Activated CD4-positive, alpha-beta T cell treated with anti-CD3 and anti-CD28 coated beads, Interleukin-2, amount 50 U/mL, for 1 hour (primary cell): ENCODE measurements at regions not wholly inside any gene's neighbourhood (a gene's known extent, or its start where the extent isn't known, plus 50 kb on each side); places are given as distances from the start of the nearest gene placed in this dataset.

Experiments used
- DNase-seq: peaks from one replicate; pipeline ENCODE4 v3.0.0-alpha.2; 2020

DNA sequence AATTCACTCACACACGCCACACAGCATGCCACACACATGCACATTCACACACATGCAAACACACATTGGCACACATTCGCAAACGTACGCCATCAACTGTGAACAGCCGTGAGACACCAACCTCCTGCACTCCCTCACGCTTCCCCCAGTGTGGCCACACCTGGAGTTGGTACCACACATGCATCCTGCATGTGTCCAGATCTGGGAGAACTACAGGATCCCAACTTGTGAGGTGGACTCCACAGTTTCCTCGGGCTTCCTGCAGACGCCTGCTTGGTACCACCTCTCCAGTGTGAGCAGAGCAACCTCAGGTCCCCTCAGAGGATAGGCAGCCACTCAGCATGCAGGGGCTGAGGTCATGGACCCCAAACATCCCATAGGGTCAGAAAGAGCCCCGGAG lies 239.0 kb downstream of the EIPR1 start:
- no peak for DNase-seq

DNA sequence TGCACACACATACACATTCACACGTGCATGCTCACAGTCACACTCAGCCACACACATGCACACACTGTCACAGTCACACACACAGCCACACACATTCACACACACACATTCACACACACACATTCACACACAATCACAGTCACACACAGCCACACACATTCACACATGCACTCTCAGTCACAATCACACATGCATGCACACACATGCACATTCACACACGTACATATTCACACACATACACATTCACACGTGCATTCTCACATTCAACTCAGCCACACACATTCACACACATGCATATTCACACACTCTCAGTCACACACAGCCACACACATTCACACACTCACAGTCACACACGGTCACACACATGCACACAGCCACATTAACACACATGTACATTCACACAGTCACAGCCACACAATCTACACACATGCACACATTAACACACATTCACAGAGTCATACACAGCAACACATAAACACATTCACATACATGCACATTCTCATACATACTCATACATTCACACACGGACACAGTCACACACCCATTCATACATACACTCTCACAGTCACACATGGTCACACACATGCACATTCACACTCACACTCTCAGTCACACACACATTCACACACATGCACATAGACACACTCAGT lies 239.8 kb downstream of the EIPR1 start:
- no peak for DNase-seq

GRCh38 chr2:3135676-3136075 lies 241.9 kb downstream of the EIPR1 start:
- no peak for DNase-seq

DNA sequence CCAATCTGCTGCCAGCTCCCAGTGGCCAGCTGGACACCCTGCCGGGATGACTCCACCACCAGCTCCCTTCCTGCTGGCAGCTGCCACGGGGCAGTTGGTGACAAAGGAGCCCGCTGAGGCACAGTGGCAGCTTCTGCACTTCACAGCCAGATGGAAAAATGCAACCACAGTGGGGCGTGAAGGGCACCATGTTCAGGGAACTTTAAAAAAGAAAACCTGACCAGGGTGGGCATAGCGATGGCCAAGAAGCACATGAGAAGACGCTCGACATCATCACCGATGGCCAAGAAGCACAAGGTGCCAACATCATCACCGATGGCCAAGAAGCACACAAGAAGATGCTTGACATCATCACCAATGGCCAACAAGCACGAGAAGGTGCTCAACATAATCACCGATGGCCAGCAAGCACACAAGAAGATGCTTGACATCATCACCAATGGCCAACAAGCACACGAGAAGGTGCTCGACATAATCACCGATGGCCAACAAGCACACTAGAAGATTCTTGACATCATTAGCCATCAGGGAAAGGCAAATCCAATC lies 243.5 kb downstream of the EIPR1 start:
- no peak for DNase-seq

DNA sequence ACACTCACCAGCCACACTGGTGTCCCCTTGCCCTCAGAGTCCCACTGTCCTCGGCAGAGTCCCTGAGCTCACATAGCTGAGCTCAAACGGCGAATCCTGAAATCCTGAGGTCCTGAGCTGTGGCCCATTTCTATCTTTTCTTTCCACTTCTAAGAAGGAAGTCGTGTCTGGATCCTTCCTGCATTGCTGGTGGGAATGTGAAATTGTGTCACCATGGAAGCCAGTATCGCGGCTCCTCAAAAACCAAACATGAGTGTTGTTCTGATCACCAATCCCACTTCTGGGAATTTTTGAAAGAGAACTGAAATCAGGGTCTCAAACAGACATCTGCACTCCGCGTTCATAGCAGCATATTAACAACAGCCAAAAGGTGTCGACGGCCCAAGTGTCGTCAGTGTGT lies 244.7 kb downstream of the EIPR1 start:
- no peak for DNase-seq

GRCh38 chr2:3132466-3132865 lies 245.2 kb downstream of the EIPR1 start:
- no peak for DNase-seq

DNA sequence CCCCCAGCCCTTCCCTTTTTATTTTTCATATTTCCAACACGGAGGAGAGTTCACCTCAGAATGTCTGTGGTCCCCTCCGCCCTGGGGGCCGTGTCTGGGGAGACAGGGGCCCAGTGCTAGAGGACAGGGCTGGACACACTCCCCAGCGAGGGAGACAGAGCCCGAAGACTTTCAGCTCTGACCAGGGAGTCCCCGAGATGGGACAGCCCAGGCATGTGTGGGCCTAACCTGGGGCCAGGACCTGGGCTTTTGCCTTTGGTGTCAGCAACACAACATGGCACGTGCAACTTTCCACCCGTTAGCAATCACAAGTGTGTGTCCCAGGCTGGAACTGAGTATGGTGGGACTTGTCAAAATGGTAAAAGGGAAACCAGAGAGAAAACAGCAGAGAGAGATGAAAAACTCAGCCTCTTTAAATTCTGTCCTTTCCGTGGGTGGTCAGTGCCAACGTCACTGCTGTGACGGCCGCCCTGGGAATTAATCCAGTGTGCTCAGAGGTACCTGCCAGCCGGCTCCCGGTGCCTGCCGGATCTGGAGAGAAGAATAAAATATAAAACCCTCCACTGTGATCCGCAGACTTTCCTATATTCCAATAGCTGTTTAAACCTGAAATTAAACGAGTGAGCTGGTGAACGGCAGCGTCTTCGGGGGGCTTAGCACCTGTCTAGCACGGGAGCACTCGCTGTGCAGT lies 245.8 kb downstream of the EIPR1 start:
- DNase-seq = no peak

DNA sequence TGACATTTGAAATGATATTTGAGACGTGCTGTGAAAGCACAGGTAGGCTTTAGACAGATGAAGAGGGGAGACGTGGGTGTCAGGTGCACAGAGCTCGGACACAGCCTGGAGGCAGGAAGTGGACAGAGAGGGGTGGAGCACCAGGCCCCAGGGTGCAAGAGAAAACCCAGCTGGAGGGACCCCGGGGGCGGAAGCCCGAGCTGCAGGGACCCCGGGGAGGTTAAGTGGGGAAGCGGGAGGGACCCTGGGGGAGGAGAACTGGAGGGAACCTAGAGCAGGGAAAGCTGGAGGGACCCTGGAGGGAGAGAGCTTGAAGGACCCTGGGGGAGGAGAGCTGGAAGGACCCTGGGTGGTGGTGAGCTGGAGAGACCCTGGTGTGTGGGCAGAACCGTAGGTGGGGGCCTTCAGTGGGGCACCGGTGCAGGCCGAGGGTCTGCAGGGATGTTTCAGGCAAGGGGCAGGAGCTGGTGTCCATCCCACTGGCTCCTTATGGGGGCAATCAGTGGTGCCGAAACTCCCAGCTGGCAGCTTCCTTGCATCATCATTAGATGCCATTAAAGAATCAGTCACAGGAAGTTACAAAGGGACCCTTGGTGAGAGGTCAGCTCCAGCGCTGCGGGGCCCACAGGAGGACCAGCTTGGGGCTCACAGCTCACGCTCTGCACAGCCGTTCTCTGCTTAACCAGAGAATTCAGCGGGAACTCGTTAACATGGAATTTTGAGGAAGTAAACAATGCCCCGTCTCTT lies 246.6 kb downstream of the EIPR1 start:
- DNase-seq = no peak

DNA sequence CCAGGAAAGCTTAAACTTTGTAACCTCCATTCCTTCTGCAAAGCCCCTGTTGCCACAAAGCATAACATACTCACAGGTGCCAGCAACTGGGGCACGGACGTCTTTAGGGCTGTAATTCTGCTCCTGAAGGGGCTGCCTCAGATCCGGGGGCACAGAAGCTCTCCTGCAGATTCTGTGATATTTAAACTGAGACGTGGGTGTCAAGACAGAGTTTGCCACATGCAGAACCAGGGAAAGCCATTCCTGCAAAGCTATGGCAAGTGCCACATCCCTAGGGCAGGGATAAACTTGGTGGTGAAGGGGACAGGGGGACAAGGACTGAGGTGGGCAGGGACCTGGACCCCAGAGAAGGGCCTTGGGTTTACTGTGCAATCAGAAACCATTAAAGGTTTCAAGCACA lies 247.2 kb downstream of the EIPR1 start:
- no peak for DNase-seq

GRCh38 chr2:3129867-3130266 lies 247.8 kb downstream of the EIPR1 start:
- no peak for DNase-seq

DNA sequence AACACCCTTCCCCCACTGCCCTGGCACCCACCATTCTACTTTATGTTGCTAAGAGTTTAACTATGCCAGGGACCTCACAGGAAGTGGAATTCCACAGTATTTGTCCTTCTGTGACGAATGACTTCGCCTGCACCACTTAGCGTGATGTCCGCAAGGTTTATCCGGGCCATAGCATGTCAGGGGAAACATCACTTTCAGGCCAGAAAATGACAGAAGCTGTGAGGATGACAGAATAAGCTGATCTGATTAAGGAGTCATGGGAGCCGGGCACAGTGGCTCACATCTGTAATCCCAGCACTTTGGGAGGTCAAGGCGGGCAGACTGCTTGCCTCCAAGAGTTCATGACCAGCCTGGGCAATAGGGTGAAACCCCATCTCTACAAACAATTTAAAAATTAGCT lies 248.8 kb downstream of the EIPR1 start:
- DNase-seq = no peak

- DNase-seq = no peak
Observed at GRCh38 chr2:3127710-3128109, 249.9 kb downstream of the EIPR1 start.

DNA sequence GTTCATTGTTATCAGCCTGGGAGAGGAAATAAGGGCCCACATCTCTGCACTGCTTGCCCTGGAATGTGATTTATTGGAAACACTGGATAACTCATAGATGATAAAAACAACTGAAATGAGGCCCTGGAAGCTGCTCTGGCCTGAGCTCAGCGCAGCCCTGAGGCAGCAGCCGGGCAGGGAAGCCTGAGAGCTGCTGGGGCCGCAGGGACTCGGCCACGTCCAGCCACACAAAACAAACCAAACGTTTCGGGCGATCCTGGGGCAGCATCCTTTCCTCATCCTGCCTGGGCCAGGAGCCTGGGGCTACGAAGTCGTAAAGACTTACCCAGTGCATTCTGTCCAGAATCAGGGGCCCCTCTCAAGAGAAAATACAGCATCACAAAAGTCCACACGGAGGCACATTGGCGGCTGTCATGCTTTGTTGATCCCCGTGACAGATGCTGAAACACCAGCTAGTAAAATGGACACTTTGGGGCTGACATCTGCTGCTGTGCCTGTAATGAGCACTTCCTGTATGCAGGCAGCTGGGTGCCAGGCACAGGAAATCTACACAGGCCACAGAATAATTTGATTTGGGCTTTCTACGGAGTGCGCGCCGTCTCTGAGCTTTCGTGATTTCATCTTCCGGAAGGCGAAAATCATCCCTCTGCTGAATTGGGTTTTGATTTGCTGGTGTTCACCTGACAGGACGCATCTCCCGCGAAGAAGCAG lies 250.6 kb downstream of the EIPR1 start:
- DNase-seq = no peak

DNA sequence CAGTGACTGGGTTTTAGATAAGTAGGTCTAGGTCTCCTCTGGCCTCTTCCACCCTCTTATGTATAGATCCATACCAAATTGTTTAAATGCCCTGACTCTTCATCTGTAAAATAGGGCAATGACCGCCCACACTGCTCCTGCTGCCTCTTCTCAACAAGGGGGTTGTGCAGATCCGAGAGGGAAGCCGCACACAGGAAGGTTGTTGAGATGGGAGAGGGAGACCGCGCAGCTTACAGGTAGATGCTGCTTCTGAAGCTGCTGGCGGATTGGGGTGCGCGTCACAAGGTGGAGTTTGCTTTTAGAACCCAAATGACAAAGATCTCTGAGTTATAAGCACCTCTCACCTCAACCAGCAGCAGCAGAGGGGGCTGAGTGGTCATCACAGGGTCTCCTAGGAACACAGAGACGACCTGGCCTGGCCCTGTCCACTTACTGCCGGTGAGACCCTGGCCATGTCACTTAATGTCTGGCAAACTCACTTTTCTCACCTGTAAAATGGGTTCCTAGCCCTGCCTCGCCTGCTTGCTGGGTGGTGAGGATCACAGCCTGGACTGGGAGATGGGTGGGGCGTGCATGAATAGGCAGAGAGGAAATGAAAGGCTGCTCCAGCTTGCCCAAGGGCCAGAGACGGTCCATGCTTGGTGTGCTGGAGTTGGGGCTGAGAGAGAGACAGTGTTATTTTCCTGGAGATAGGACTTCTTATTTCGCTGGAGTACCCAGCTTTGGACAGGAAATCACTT lies 251.3 kb downstream of the EIPR1 start:
- DNase-seq = no peak

GRCh38 chr2:3125761-3126130 lies 251.9 kb downstream of the EIPR1 start:
- no peak for DNase-seq

DNA sequence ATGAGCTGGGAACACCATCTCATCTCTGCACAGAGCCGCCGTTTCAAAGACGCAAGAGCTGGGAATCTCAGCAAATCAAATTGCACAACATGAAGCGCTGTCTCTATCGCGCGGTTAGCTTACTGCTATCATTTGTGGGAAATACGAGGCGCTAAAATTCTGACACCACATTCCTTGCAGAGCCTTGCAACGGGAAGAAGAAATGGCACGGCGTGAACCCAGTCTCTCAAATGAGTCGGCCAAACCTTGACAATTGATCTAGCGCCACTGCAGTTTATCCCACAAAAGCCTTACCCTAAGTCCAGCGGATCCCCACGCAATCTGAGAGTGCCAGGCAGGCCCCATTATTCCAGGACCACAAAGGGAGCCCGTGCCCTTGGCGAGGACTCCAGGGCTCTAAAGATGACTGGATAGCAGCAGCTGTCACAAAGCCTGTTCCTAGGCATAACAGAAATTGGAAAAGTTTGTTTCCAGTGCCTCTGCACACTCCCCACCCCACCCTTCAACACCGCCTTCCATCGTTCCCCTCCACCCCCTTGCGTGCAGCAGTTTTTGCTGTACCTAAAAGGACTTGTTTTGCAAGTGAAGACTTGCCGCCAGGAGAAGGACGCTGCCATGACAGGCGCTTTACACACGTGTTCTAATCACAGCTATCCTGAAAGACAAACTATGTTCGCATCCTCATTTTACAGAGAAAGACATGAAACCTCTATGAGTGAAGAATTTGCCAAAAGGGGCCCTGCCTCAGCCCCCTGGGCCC lies 252.4 kb downstream of the EIPR1 start:
- no peak for DNase-seq

DNA sequence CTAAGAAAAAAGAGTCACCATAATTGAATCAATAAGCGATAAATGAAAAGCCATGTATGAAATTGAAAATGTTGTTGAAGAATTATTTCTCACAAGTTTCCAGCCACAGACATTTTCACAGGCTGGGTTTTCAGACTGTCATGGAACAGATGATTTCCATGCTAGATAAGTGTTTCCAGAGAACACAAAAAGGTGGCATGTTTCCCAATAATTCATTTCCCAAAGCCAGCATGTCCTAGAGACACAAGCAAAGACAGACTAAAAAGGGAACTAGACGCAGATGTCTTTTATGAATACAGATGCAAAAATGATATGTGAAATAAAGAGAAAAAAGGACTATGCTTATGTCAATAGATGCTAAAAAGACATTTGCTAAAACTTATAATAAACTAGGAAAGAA lies 255.1 kb downstream of the EIPR1 start:
- no peak for DNase-seq

- no peak for DNase-seq
Observed at GRCh38 chr2:3121601-3122000, 256.0 kb downstream of the EIPR1 start.

DNA sequence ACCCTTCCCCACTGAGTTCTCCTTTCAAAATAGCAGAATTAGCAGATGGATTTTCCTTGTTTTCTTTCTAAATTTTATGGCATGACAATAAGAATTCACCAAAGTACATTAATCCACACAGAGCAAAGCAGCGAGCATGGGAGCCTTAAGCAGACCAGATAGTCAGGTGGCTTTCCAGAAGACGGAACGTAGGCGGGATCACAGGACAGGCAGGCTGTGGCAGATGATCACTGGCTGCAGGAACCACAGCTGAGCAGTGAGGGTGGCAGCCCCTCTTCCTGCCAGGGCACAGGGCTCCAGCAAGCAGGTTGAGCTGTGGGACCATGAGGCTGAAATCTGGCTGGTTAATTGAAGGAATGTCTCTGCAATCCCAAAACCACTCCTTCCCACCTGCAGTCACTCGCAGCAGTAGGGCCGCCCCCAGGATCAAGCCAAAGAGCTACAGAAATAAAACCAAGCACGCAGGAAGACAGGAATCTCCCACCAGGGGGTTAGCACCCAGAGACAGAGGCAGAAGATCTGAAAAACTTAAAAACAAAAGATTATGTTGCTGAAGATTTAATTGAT lies 259.9 kb downstream of the EIPR1 start:
- no peak for DNase-seq

DNA sequence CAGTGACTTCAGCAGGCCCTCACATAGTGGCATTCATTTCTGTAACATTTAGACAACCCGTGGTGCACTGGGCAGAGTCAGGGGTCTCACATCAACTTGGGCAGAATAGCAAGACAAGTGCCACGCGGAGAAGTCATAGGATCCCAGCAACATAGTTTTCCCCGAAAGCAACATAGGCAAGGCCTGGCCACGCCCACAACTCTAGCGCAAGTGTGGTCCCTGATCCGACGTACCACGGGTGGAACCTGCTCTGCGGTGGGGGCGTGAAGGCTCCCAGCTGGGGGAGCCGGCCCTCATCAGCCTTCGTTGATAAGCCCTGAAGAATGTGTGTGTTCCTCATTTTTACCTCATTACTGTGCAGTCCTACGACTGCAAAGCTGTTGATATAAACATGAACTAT lies 261.2 kb downstream of the EIPR1 start:
- DNase-seq = no peak

DNA sequence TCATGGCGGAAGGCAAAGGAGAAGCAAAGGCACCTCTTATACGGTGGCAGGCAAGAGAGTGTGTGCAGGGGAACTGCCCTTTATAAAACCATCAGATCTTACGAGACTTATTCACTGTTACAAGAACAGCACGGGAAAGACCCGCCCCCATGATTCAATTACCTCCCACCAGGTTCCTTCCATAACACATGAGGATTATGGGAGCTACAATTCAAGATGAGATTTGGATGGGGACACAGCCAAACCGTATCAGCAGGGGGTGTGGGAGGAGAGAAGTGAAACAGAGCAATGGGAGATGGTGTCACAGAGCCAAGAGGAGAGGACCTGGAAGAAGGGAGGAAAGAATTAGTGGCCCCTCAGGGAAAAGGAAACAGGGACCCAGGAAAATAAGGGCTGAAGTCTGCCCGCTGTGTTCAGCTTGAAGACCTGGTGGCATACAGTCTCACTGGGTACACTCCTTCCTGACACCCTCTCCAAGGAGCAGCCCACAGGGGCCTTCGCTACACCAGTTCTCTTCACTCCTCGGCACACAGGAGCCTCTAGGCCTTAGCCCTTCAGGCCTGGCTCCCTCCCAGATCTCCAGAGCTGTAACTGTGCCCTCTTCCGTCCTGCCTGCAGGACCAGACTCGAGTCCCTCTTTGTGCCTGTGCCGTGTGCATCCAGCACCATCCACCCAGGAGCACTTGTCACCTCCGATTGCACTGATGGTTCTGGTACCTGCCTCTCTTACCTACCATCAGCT lies 262.1 kb downstream of the EIPR1 start:
- no peak for DNase-seq
